ENCODE measurements at regions not wholly inside any gene's neighbourhood (a gene's known extent, or its start where the extent isn't known, plus 50 kb on each side); places are given as distances from the start of the nearest gene placed in this dataset.

DNA sequence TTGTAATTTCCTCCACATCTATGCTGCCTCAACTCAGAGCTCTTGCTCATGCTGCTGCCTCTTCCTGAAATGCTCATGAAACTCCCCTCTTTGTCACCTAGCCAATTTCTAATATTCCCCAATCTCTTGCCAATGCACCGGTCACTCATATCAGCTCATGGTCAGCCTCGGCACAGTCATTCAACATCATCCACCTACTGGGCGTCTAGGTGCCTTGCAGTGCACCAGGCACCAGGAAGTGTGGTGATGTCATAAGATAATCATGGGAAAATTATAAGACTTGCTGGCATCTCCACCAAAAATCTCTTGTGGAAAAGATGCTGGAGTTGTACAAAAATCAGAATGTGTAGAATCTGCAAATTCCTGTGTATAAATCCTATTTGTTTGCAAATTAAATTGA, 52.6 kb upstream of the RAB27B start:
- FAIRE-seq (no peak), DNase-seq (ENCODE audit: insufficient read length, low spot score) (no peak)
- TF ChIP-seq POLR2AphosphoS5 (IDR thresholded peaks at IDR 0.05; ENCODE audit: low read depth, low read length) = no peak
- TF ChIP-seq POU2F2 (IDR thresholded peaks at IDR 0.05; ENCODE audit: low read depth, low read length) = no peak
- no peak for TF ChIP-seq PAX5 (IDR thresholded peaks at IDR 0.05; ENCODE audit: insufficient read depth, low read length, severe bottlenecking)
- no peak for TF ChIP-seq POLR2A (IDR thresholded peaks at IDR 0.05; ENCODE audit: low read depth, low read length)
- TF ChIP-seq SPI1 (IDR thresholded peaks at IDR 0.05; ENCODE audit: low read depth, low read length) = no peak
- TF ChIP-seq TAF1 (IDR thresholded peaks at IDR 0.05; ENCODE audit: low read depth, low read length) = no peak

DNA sequence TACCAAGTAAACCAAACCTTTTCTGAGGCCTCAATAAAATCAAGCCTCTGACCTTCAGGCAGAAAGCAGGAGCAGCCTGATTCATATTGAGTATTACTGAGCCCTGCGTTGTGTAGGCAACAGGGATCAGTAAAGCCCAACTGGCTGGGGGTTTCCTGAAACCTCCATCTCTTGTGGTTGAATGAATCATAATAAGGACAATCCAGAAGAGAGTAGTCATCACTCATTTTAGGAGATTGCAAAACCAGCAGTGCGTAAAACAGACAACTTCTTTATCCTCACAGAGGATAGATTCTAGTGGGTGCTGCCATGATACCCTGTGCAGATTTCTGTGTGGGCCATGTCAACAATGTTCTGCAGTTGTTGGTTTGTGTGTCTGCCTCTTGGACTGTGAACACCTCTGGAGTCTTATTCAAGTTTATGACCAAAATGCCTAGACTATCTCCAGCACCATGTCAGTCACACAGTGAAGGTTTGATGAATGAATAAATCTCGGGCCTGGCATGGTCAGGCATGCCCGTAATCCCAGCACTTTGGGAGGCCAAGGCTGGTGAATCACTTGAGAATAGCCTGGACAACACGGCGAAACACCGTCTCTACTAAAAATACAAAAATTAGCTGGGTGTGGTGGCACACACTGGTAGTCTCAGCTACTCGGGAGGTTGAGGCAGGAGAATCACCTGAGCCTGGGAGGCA, 51.8 kb upstream of the RAB27B start:
- DNase-seq (ENCODE audit: insufficient read length, low spot score) = no peak
- no peak for FAIRE-seq
- peak; percentile 63 for TF ChIP-seq PAX5 (IDR thresholded peaks at IDR 0.05; ENCODE audit: insufficient read depth, low read length, severe bottlenecking)
- no peak for TF ChIP-seq SPI1 (IDR thresholded peaks at IDR 0.05; ENCODE audit: low read depth, low read length)

DNA sequence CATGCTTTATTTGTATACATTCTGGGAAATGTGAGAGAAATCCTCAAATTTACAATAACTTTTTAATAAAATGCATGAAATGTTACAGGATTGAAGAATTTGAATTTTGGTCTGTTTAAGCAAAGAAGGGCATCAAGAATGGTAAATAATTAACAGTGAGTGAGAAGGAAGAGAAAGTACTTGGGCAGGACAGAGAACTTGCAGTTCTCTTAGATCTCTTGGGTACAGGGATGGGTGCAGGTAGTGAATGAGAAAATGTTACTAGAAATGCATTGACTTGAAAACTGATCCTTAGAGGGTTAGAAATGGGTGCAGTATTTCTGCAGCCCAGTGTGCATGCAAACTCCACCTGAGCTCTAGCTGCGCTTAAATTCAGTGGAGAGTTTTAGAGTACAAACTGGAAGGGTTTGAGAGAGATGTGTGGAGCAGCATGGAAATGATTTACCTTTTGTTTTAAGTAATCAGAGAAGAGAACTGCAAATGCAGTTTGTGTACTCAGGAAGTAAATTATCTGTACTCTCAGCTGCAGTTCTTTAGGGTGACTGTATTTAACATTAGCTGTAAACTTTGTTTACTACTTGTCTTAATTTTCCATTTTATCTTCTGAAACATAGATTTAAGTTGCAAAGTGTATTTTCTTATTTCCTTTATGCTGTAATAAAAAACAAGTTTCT, 51.0 kb upstream of the RAB27B start:
- no peak for TF ChIP-seq PAX5 (IDR thresholded peaks at IDR 0.05; ENCODE audit: insufficient read depth, low read length, severe bottlenecking)
- FAIRE-seq = no peak
- no peak for DNase-seq (ENCODE audit: insufficient read length, low spot score)

DNA sequence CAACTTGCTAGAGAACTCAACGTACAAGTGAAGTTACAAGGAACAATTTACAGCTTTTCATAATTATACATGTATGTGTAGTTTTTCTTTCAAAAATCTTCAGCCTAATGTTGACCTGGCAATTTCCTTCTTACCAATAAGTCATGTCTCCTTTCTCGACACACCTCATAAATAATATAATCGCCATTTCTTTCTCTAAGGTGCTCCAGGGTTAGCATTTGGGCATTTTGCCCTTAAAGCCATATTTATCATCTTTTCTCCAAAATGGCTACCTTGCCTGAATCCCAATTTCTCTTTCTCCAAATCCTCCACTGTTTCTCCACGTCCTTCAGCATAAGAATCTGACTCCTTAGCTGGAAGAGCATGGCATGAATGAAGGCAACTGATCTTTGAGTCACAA, 50.3 kb upstream of the RAB27B start:
- FAIRE-seq = no peak
- no peak for DNase-seq (ENCODE audit: insufficient read length, low spot score)
- TF ChIP-seq PAX5 (IDR thresholded peaks at IDR 0.05; ENCODE audit: insufficient read depth, low read length, severe bottlenecking) = no peak
- no peak for TF ChIP-seq SPI1 (IDR thresholded peaks at IDR 0.05; ENCODE audit: low read depth, low read length)
- TF ChIP-seq POLR2AphosphoS5 (IDR thresholded peaks at IDR 0.05; ENCODE audit: low read depth, low read length) = no peak
- TF ChIP-seq TAF1 (IDR thresholded peaks at IDR 0.05; ENCODE audit: low read depth, low read length) = no peak
- no peak for TF ChIP-seq POU2F2 (IDR thresholded peaks at IDR 0.05; ENCODE audit: low read depth, low read length)
- no peak for TF ChIP-seq POLR2A (IDR thresholded peaks at IDR 0.05; ENCODE audit: low read depth, low read length)
